Gastrocnemius medialis (tissue), 4 donors: ENCODE measurements at regions not wholly inside any gene's neighbourhood (a gene's known extent, or its start where the extent isn't known, plus 50 kb on each side); places are given as distances from the start of the nearest gene placed in this dataset.

Source experiments
- ATAC-seq, 2 donors: fragments of 150-250 bp; one replicate each; pipeline ENCODE4 v1.9.1; 2016
- DNase-seq, 2 donors: peaks; one replicate each; pipeline ENCODE4 v3.0.0-alpha.2; 2019
- H3K27ac ChIP-seq, 4 donors: fragments of 200-600 bp; sonication (generic); 1 replicate in 1 of 4; 2 replicates in 3 of 4; pipeline ENCODE4 v1.5.1; 2016 to 2018; ENCODE audit warnings: mild to moderate bottlenecking in 2 of 4, moderate library complexity in 1 of 4
- H3K27me3 ChIP-seq, 3 donors: fragments of 200-600 bp; sonication (generic) in 2 of 3; 1 replicate in 1 of 3; 2 replicates in 2 of 3; pipeline versions ENCODE4 v1.5.1 to v1.6.0; 2016 to 2019; ENCODE audit warnings: mild to moderate bottlenecking in 1 of 3, moderate library complexity in 1 of 3
- H3K36me3 ChIP-seq, 2 donors: fragments of 200-600 bp; sonication (generic) in 1 of 2; one replicate each; pipeline ENCODE4 v1.5.1; 2017 to 2018
- H3K4me1 ChIP-seq, 2 donors: fragments of 200-600 bp; sonication (generic) in 1 of 2; one replicate each; pipeline ENCODE4 v1.5.1; 2016 to 2017; ENCODE audit warnings: mild to moderate bottlenecking in 2 of 2
- H3K4me3 ChIP-seq, 4 donors: fragments of 200-600 bp; sonication (generic) in 3 of 4; 1 replicate in 1 of 4; 2 replicates in 3 of 4; pipeline ENCODE4 v1.5.1; 2016 to 2019; ENCODE audit warnings: mild to moderate bottlenecking in 2 of 4
- H3K9me3 ChIP-seq, 3 donors: fragments of 200-600 bp; sonication (generic) in 2 of 3; 1 replicate in 1 of 3; 2 replicates in 2 of 3; pipeline ENCODE4 v1.5.1; 2016 to 2019
- CTCF ChIP-seq, 5 experiments: fragments of 450-650 bp in 3 of 5; fragments of 200-600 bp in 2 of 5; sonication (generic) in 2 of 5; IDR thresholded peaks in 4 of 5; conservative IDR thresholded peaks in 1 of 5; 1 replicate in 4 of 5; 2 replicates in 1 of 5; pipeline ENCODE4 v1.5.1; 2016 to 2019; ENCODE audit warnings: antibody characterized with exemption in 5 of 5, mild to moderate bottlenecking in 3 of 5, moderate library complexity in 3 of 5
- POLR2A ChIP-seq, 2 donors: fragments of 450-650 bp; IDR thresholded peaks; one replicate each; pipeline ENCODE4 v1.6.1; 2017; ENCODE audit warnings: antibody characterized with exemption in 2 of 2, mild to moderate bottlenecking in 2 of 2, moderate library complexity in 2 of 2
- in situ Hi-C, 4 donors: fragments of 200-750 bp; cut with MboI; loops; one replicate each; pipeline versions ENCODE4 v1.15.0 to v1.8.0; 2017; ENCODE audit warnings: low sequenced_read_pairs in 4 of 4
- intact Hi-C: fragments of 100-400 bp; cut with DNase I; formaldehyde crosslinking; loops from one replicate; pipeline ENCODE4 v1.15.1; 2023; ENCODE audit warnings: low total_unique reads

GRCh38 chr18:27763936-27764335 lies 413.0 kb downstream of the CDH2 start:
- ATAC-seq (no peak), DNase-seq (no peak)
- intact Hi-C loops (no loop called here), in situ Hi-C loops (loop anchor here in 1 of 4 donors (25.0 kb wide), 1 partner anchor 102 kb away; no protein-coding TSS in a partner anchor)
- Histone ChIP-seq H3K36me3 (no peaks in the 10 kb centered on the region), H3K4me1 (no peaks in the 10 kb centered on the region), H3K27me3 (no peaks in the 10 kb centered on the region), H3K9me3 (no peaks in the 10 kb centered on the region), H3K27ac (no peak overlapping the region), H3K4me3 (no peak overlapping the region)
- TF ChIP-seq POLR2A (IDR thresholded peaks at IDR 0.05) = no peak
- TF ChIP-seq CTCF (IDR thresholded peaks at IDR 0.05 in 4 of 5, conservative IDR thresholded peaks at IDR 0.05 in 1 of 5) = no peak

GRCh38 chr18:27763341-27763740 lies 413.6 kb downstream of the CDH2 start:
- no peaks in the 10 kb centered on the region for H3K4me1 ChIP-seq
- no peaks in the 10 kb centered on the region for H3K9me3 ChIP-seq
- H3K36me3 ChIP-seq = no peaks in the 10 kb centered on the region
- intact Hi-C loops = no loop called here
- no peak for ATAC-seq
- no peaks in the 10 kb centered on the region for H3K27me3 ChIP-seq
- H3K4me3 ChIP-seq = no peak overlapping the region
- no peak overlapping the region for H3K27ac ChIP-seq
- in situ Hi-C loops = loop anchor here in 1 of 4 donors (25.0 kb wide), 1 partner anchor 101 kb away; no protein-coding TSS in a partner anchor
- no peak for DNase-seq
- TF ChIP-seq POLR2A (IDR thresholded peaks at IDR 0.05) (no peak), CTCF (IDR thresholded peaks at IDR 0.05 in 4 of 5, conservative IDR thresholded peaks at IDR 0.05 in 1 of 5) (no peak)

- DNase-seq = no peak
- H3K4me1 ChIP-seq = no peaks in the 10 kb centered on the region
- H3K27ac ChIP-seq = no peak overlapping the region
- no peaks in the 10 kb centered on the region for H3K36me3 ChIP-seq
- no peak for ATAC-seq
- H3K4me3 ChIP-seq = no peak overlapping the region
- in situ Hi-C loops = loop anchor here in 1 of 4 donors (25.0 kb wide), 1 partner anchor 100 kb away; no protein-coding TSS in a partner anchor
- TF ChIP-seq POLR2A (IDR thresholded peaks at IDR 0.05) (no peak), CTCF (IDR thresholded peaks at IDR 0.05 in 4 of 5, conservative IDR thresholded peaks at IDR 0.05 in 1 of 5) (no peak)
- H3K9me3 ChIP-seq = no peaks in the 10 kb centered on the region
- no peaks in the 10 kb centered on the region for H3K27me3 ChIP-seq
- intact Hi-C loops = no loop called here
These were observed 414.9 kb downstream of the CDH2 start for GRCh38 chr18:27762054-27762453.

GRCh38 chr18:27752944-27753343 lies 424.0 kb downstream of the CDH2 start:
- no peaks in the 10 kb centered on the region for H3K4me1 ChIP-seq
- no peaks in the 10 kb centered on the region for H3K27me3 ChIP-seq
- no peak for ATAC-seq
- no peak for TF ChIP-seq CTCF (IDR thresholded peaks at IDR 0.05 in 4 of 5, conservative IDR thresholded peaks at IDR 0.05 in 1 of 5)
- no peak for TF ChIP-seq POLR2A (IDR thresholded peaks at IDR 0.05)
- intact Hi-C loops = no loop called here
- in situ Hi-C loops = loop anchor here in 1 of 4 donors (25.0 kb wide), 1 partner anchor 91 kb away; no protein-coding TSS in a partner anchor
- H3K4me3 ChIP-seq = no peak overlapping the region
- no peak overlapping the region for H3K27ac ChIP-seq
- DNase-seq = no peak
- no peaks in the 10 kb centered on the region for H3K9me3 ChIP-seq
- no peaks in the 10 kb centered on the region for H3K36me3 ChIP-seq

GRCh38 chr18:27750923-27751322 lies 426.0 kb downstream of the CDH2 start:
- intact Hi-C loops (no loop called here), in situ Hi-C loops (loop anchor here in 1 of 4 donors (25.0 kb wide), 1 partner anchor 89 kb away; no protein-coding TSS in a partner anchor)
- TF ChIP-seq CTCF (IDR thresholded peaks at IDR 0.05 in 4 of 5, conservative IDR thresholded peaks at IDR 0.05 in 1 of 5) (no peak), POLR2A (IDR thresholded peaks at IDR 0.05) (no peak)
- ATAC-seq (no peak), DNase-seq (no peak)
- no peaks in the 10 kb centered on the region for H3K9me3 ChIP-seq
- no peaks in the 10 kb centered on the region for H3K36me3 ChIP-seq
- no peak overlapping the region for H3K27ac ChIP-seq
- no peaks in the 10 kb centered on the region for H3K4me1 ChIP-seq
- H3K4me3 ChIP-seq = no peak overlapping the region
- H3K27me3 ChIP-seq = no peaks in the 10 kb centered on the region
